OCI-LY7 (cell line): ENCODE measurements at regions not wholly inside any gene's neighbourhood (a gene's known extent, or its start where the extent isn't known, plus 50 kb on each side); places are given as distances from the start of the nearest gene placed in this dataset.

Experiments
- BruUV-seq: library from RNA; stranded (reverse); fragments of 400-500 nt; replicated peaks from 2 replicates; lab custom pipeline; 2021; lab: Mats Ljungman, UMichigan
- CTCF ChIA-PET: fragments of 300-600 bp; sonication (Branson Sonifier 250); formaldehyde crosslinking; loops from one replicate; lab custom pipeline; 2022; ENCODE audit warnings: antibody characterized with exemption; ENCODE audit not compliant: unreplicated experiment; lab: Charles Lee
- POLR2A ChIA-PET: fragments of 300-600 bp; sonication (Branson Sonifier 250); formaldehyde crosslinking; loops from one replicate; lab custom pipeline; 2022; ENCODE audit warnings: antibody characterized with exemption; lab: Charles Lee
- DNase-seq: peaks from one replicate; pipeline ENCODE4 v3.0.0-alpha.2; 2015; ENCODE audit warnings: low spot score
- H2AFZ ChIP-seq: fragments of 200-600 bp; sonication (generic), shearing (Covaris generic); 2 replicates; pipeline ENCODE4 v1.6.1; 2014; ENCODE audit warnings: mild to moderate bottlenecking, antibody characterized with exemption, low read length, moderate library complexity
- H3K27ac ChIP-seq: fragments of 200-600 bp; sonication (generic); 2 replicates; pipeline ENCODE4 v1.5.1; 2014; ENCODE audit warnings: mixed run types, low read depth, mild to moderate bottlenecking, moderate library complexity, low read length, inconsistent platforms; ENCODE audit not compliant: poor library complexity, severe bottlenecking
- H3K36me3 ChIP-seq: fragments of 200-600 bp; sonication (generic); 2 replicates; pipeline ENCODE4 v1.6.1; 2014; ENCODE audit warnings: mild to moderate bottlenecking, antibody characterized with exemption, low read length, moderate library complexity, mixed read lengths; ENCODE audit not compliant: insufficient read depth
- H3K4me1 ChIP-seq: fragments of 200-600 bp; sonication (generic); 2 replicates; pipeline ENCODE4 v1.5.1; 2014; ENCODE audit warnings: mild to moderate bottlenecking, low read length; ENCODE audit not compliant: insufficient read depth, poor library complexity, severe bottlenecking
- H3K4me2 ChIP-seq: fragments of 200-600 bp; sonication (generic); 2 replicates; pipeline ENCODE4 v1.6.1; 2014; ENCODE audit warnings: mild to moderate bottlenecking, low read length
- H3K4me3 ChIP-seq: fragments of 200-600 bp; sonication (generic); 2 replicates; pipeline ENCODE4 v1.5.1; 2014; ENCODE audit warnings: mild to moderate bottlenecking, low read depth, low read length; ENCODE audit not compliant: poor library complexity, severe bottlenecking
- H3K79me2 ChIP-seq: fragments of 200-600 bp; sonication (generic); 2 replicates; pipeline ENCODE4 v1.6.1; 2016; ENCODE audit warnings: low read depth, mild to moderate bottlenecking, low read length, moderate library complexity, mixed read lengths; ENCODE audit not compliant: insufficient read depth
- H3K9me2 ChIP-seq: fragments of 200-600 bp; sonication (generic); 2 replicates; pipeline ENCODE4 v1.6.1; 2016; ENCODE audit warnings: mild to moderate bottlenecking, low read length, mixed read lengths; ENCODE audit not compliant: insufficient read depth
- H3K9me3 ChIP-seq: fragments of 200-600 bp; sonication (generic); 2 replicates; pipeline ENCODE4 v1.6.1; 2014; ENCODE audit warnings: mild to moderate bottlenecking, mixed run types, low read length, mixed read lengths
- H4K20me1 ChIP-seq: fragments of 200-600 bp; sonication (generic); 2 replicates; pipeline ENCODE4 v1.6.1; 2014; ENCODE audit warnings: mild to moderate bottlenecking, antibody characterized with exemption, low read length, moderate library complexity, mixed read lengths; ENCODE audit not compliant: insufficient read depth
- EZH2phosphoT487 ChIP-seq: fragments of 200-600 bp; sonication (generic); IDR thresholded peaks from 2 replicates; pipeline ENCODE4 v1.6.1; 2018; ENCODE audit warnings: low read depth, borderline replicate concordance, mild to moderate bottlenecking, mixed run types, antibody characterized with exemption, low read length, moderate library complexity, mixed read lengths
- intact Hi-C: fragments of 100-400 bp; cut with micrococcal nuclease; formaldehyde crosslinking; loops from one replicate; pipeline ENCODE4 v1.10.0; 2022; ENCODE audit not compliant: unreplicated experiment
- TF ChIP-seq, protein P1 (sequence below): fragments of 200-600 bp; sonication (generic); conservative IDR thresholded peaks from 2 replicates; pipeline ENCODE4 v1.5.1; 2014; ENCODE audit warnings: mild to moderate bottlenecking, antibody characterized with exemption, low read length, moderate library complexity, mixed read lengths

DNA sequence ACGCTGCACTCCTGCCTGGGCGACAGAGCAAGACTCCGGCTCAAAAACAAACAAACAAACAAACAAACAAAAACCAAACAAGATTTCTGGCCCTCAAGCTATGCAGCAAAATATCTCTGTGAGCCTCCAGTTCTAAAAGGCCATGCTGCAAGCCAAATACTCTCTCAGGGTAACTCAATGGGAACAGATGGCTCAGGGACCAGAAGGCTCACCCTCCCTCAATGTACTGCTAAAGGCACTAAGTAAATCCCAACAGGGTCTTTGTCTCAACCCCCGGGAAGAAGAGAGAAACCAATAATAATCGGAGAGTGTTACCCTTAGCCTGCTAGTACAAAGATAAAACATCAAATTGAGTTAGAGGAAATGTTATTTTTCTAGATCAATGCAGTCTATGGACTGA, 119.7 kb upstream of the ZC3H12C start:
- BruUV-seq = no TSS peak
- no peaks in the 10 kb centered on the region for H4K20me1 ChIP-seq
- intact Hi-C loops = no loop called here
- no peaks in the 10 kb centered on the region for H3K36me3 ChIP-seq
- no peak overlapping the region for H3K4me3 ChIP-seq
- DNase-seq = no peak
- no peak for TF ChIP-seq EZH2phosphoT487
- TF ChIP-seq, protein P1, sequence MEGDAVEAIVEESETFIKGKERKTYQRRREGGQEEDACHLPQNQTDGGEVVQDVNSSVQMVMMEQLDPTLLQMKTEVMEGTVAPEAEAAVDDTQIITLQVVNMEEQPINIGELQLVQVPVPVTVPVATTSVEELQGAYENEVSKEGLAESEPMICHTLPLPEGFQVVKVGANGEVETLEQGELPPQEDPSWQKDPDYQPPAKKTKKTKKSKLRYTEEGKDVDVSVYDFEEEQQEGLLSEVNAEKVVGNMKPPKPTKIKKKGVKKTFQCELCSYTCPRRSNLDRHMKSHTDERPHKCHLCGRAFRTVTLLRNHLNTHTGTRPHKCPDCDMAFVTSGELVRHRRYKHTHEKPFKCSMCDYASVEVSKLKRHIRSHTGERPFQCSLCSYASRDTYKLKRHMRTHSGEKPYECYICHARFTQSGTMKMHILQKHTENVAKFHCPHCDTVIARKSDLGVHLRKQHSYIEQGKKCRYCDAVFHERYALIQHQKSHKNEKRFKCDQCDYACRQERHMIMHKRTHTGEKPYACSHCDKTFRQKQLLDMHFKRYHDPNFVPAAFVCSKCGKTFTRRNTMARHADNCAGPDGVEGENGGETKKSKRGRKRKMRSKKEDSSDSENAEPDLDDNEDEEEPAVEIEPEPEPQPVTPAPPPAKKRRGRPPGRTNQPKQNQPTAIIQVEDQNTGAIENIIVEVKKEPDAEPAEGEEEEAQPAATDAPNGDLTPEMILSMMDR = no peak
- H3K4me1 ChIP-seq = peaks cover 31% of the 10 kb centered on the region
- no peak overlapping the region for H2AFZ ChIP-seq
- no peak overlapping the region for H3K27ac ChIP-seq
- ChIA-PET POLR2A (interaction anchor here (0.7 to 4.6 kb wide), 3 partner anchors 10 to 227 kb away, joined by 3 to 22 read pairs (median 3); no protein-coding TSS in a partner anchor), CTCF (no interaction called here)
- no peaks in the 10 kb centered on the region for H3K79me2 ChIP-seq
- H3K4me2 ChIP-seq = no peak overlapping the region
- H3K9me2 ChIP-seq = no peaks in the 10 kb centered on the region
- H3K9me3 ChIP-seq = no peaks in the 10 kb centered on the region

- Histone ChIP-seq H3K27ac (no peak overlapping the region), H3K36me3 (no peaks in the 10 kb centered on the region), H3K4me2 (no peak overlapping the region), H2AFZ (no peak overlapping the region), H3K9me3 (no peaks in the 10 kb centered on the region), H3K9me2 (no peaks in the 10 kb centered on the region), H4K20me1 (no peaks in the 10 kb centered on the region), H3K4me1 (peaks cover 31% of the 10 kb centered on the region), H3K4me3 (no peak overlapping the region), H3K79me2 (no peaks in the 10 kb centered on the region)
- TF ChIP-seq EZH2phosphoT487 = no peak
- TF ChIP-seq, protein P1 = no peak
- ChIA-PET POLR2A (interaction anchor here (0.6 to 1.7 kb wide), 6 partner anchors 9 to 168 kb away, joined by 3 to 5 read pairs (median 4); no protein-coding TSS in a partner anchor), CTCF (interaction anchor here (0.6 to 1.0 kb wide), 2 partner anchors 13 to 222 kb away, joined by 3 read pairs; no protein-coding TSS in a partner anchor)
- intact Hi-C loops = no loop called here
- DNase-seq = no peak
- no TSS peak for BruUV-seq
Observed at GRCh38 chr11:109974523-109974922, 118.7 kb upstream of the ZC3H12C start.

- ChIA-PET CTCF (no interaction called here), POLR2A (interaction anchor here (1.1 kb wide), 1 partner anchor 11 kb away, joined by 4 read pairs; no protein-coding TSS in a partner anchor)
- no TSS peak for BruUV-seq
Observed at GRCh38 chr11:109978895-109979294, 114.3 kb upstream of the ZC3H12C start.

More at GRCh38 chr11:109978895-109979294, 114.3 kb upstream of the ZC3H12C start:
- intact Hi-C loops = no loop called here
- DNase-seq = no peak
- H2AFZ ChIP-seq = no peak overlapping the region
- TF ChIP-seq, protein P1 = no peak
- H3K79me2 ChIP-seq = no peaks in the 10 kb centered on the region
- H3K36me3 ChIP-seq = no peaks in the 10 kb centered on the region
- no peaks in the 10 kb centered on the region for H3K9me2 ChIP-seq
- peaks cover 3% of the 10 kb centered on the region for H3K4me1 ChIP-seq
- H3K27ac ChIP-seq = no peak overlapping the region
- H4K20me1 ChIP-seq = no peaks in the 10 kb centered on the region
- no peaks in the 10 kb centered on the region for H3K9me3 ChIP-seq
- no peak overlapping the region for H3K4me3 ChIP-seq
- H3K4me2 ChIP-seq = no peak overlapping the region
